GM21526 (cell line): ENCODE measurements at regions not wholly inside any gene's neighbourhood (a gene's known extent, or its start where the extent isn't known, plus 50 kb on each side); places are given as distances from the start of the nearest gene placed in this dataset.

ENCODE experiments used
- ATAC-seq: cut with Tn5 transposase; IDR thresholded peaks from one replicate; pipeline ENCODE4 v1.9.1; 2021; ENCODE audit warnings: moderate library complexity; ENCODE audit not compliant: unreplicated experiment, low FRiP score

DNA sequence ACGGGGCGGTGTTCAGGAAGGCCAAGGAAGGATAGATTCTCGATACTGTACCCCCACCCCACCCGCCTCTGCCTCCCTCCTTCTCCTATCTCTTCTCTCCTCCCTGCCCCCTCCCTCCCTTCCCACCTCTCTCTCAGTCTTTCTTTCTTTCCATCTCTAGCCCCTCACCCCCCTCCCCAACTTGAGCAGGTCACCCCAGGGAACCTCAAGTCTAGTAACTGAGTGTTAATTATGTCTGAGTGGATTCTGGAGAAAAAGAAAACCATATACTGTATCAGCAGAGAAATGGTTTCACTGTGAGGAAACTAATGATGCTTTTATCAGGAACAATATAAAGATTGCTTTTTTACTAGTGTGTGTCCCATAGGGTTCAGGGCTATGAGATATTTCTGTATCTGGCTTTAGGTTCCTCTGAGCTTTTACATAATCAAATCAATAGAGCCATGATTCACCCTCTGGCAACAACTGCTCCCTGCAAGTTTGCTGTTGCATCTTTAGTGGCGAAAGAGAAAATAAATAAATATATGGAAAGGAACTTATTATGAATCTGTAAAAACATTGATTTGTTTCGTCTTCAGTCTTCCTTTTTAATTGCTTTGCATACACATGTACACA lies 639.7 kb downstream of the CCDC171 start:
- no peak for ATAC-seq

DNA sequence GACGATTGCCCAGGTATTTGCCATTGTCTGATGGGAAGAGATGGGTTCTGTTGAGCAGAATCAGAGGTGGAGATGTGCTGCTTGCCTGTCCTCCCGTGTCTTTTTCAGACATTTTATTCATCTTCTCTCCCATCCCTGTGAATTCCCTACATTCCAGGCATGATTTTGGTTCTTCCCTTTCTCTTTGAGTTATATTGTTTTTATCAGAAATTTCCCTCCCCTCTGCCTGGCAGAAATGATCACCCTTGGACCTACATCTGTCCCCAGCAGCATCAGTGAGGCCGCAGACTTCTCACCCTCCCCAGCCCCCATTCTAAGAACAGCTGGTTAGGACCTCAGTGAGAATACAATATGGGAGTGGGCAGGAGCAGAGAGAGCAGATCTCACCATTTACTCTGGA lies 640.2 kb downstream of the CCDC171 start:
- ATAC-seq: no peak

DNA sequence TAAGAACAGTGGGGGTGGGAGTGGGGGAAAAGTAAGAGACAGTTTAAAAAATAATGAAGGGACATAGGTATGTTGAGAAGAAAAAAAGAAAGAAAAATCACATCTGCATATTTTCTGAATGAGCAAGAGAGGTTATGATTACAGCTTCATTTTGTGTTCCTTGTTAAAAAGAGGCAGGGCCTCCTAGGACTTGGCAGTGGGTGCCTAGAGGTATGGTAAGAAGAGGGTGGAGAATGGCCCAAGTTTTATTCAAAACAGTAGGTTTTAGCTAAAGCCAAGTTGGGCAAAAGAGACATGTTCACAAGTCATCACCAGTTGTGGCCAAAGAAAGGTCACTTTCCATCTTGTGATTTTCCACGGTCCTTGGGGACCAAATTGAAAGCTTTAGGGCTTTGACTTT lies 643.4 kb downstream of the CCDC171 start:
- no peak for ATAC-seq

DNA sequence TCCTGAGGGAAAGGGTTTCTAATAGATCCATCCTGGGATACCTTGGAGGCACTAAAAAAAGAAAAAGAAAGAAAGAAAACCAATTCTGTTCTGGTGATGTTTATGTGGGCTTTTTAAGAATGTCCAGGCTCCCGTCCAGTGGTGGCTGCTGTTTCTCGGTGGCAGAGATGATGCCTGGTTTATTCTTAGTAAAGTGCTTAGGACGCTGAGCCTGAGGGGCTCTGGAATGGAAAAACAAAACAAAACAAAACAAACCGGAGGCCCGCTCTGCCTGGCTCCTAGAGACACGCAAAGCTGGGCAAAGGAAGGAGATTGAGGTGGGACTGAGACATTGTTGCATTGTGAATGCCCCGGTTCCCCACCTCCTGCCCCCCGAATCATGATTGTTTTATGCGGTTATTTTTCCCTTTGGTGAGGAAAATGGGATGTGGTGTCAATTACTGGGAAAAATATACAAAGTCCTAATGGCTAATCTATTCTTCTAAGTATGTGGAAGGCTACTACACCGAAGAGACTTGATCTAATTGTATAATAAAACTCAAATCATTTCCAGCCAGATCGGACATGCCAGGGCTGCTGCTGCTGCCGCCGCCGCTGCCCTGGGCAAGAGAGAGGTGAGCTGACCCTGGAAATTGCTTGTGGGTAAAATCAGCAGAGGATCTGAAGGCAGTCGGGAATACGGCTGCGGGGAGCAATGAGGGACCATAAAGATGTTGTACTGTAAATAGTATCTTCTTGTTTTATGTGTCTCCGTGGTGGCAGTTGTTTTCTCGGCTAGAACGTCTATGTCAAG lies 644.9 kb downstream of the CCDC171 start:
- no peak for ATAC-seq

DNA sequence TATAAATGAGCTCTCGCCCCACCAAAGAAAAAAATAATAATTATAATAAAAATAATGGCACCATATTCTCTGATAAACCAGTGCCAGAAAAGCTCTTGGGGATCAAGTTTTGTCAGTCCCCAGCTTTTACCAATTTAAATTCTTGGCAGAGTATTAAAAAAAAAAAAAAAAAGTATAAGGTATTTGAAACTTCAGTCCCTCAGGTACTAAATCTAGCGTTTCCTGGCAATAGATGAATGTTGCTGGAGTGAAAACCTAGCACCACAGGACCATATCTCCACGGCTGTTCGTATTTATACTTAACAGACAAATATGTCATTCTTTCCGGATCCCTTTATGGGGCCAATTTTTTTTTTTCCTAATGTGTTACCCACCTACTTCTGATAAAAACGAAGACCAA lies 646.2 kb downstream of the CCDC171 start:
- no peak for ATAC-seq

DNA sequence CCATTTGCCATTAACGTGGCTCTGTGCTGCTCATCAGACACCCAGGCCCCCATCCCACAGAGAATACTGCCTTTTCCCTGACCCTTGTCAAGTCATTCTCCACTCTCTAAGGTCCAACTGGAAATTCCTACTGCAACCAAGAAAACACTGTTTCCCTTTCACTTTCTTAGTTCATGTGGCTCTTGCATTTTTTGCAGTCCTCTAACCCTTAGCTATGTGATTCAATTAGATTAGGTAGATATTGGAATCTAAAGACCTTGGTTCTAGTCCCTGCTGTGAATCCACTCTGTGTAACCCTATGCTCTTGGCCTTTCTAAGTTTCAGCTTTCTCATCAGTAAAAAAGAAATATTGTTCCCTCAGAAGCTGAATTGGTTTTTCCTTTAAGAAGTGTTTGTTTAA lies 649.4 kb downstream of the CCDC171 start:
- ATAC-seq: no peak

DNA sequence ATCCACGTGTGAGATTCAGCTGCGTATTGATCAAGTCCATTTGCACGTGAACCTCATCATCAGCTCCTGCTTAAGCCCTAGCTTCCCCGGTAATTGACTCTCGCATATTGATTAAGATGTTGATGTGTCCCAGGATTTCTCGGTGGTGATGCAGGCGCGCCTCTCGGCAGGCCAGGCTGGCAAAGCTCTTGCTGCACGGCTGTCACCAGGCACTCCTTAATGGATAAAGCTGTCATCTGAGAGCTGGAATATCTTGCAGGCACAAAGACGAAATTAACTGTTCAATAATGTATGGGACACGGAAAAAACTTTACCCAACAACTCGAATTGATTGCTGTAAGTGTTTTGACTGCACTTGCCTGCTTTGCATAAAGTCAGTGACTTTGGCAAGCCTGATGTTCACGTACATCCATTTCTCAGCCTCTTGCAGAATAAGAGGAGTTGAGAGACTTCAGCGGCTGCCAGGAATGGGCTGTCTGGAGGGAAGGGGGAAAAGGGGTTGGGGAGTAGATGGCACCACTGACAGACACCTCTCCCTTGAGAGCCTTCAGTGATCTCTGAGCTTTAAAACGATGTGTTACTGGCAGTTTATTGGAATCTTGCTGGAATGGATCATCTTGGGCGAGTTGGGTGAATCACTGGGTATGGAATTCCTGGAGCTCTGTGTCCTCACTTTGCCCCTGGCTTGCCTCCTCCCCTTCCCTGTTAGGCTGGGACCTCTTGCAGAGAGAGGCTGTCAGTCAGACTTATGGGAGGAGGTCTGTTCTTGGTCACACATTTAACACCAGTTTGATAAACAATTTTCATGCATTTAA lies 650.3 kb downstream of the CCDC171 start:
- ATAC-seq: no peak

DNA sequence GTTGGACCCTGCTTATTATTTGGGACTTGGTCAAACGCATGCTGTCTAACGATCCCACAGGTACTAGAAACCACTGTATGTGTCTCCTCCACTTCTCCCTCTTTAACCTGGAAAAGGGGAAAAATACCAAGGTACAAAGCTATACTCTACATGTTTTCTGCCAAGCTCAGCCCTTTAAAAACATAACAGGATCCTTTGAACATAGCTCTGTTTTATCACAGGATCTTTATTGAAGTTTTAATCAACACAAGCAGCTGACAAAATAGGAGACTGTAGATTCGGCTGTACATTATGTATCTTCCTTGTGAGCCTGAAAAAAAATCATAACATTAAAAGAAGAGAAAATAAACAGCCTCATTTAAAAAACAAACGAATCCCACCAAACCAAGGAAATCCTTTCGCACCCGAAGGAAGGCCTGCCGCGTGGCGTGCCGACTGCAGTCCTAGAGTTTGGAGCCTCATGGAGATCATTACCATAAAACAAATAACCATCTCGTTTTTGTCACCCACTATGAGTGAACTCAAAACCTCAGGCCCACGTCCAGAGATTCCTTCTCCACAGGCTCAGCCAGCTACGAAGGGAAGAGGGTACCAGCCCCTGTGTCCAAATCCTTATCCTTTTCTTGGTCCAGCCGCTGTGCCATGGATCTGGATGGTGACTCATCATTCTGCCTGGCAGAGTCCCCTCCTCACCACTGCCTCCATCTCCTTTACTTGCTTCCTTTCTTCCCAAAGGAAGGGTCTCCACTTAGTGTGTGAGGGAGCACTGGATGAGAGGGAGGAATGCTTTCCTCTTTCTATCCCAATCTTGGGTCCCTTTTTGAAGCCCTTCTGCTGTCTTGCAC lies 651.1 kb downstream of the CCDC171 start:
- no peak for ATAC-seq

DNA sequence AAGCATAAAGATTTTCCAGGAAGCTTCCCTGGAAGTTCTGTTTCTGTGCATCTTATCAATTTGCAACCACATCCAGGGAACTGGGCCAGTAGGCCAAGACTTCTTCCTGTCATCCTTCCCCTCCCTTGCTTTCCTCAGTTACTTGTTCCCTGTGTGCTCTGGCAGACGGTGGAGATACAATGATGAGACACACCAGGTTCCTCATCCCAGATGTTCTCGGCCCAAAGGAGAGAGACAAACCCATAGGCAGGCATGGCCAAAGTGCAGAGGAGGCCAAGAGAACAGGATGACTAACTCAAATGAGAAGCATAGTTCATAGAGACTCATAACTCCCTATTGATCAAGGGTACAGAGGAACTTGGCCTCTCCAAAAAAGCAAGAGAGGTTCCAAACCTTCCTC lies 652.6 kb downstream of the CCDC171 start:
- no peak for ATAC-seq

DNA sequence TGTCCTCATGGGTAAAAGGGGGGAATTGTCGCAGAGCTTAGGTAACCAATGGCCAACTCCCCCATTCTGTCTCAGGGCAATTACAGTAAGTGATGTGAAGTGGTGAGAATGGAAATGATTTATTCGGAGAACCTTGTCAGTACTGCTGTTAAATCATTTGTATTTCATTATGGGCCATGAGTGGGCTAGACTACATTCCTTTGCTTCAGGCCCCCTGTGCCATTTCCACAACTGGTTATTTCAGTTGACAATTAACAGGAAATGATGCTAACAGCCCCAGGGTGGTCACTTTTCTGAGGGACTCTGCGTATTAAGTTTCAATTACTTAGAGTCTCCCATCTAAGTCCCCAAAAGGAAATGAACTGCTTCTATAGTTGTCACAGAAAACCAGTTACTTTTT lies 653.7 kb downstream of the CCDC171 start:
- ATAC-seq: no peak

DNA sequence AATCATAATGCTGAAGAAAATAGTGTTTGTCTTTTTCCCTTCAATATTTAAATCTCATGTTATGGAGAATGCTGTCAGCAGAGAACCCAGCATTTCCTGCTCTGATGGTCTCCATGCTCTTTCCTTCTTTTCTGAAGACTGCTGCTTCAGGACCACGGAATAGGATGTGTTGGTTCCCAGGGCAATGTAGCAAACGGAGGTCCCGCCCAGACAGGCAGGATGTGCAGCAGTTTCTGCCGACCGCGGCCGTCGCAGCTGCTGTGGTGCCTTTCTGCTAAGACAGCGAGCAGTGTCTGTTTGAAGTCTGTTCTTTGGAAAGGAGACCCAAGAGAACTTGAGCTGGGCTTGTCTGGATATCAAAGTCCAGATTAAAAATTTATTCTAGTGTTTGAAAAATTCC lies 654.3 kb downstream of the CCDC171 start:
- ATAC-seq: no peak

DNA sequence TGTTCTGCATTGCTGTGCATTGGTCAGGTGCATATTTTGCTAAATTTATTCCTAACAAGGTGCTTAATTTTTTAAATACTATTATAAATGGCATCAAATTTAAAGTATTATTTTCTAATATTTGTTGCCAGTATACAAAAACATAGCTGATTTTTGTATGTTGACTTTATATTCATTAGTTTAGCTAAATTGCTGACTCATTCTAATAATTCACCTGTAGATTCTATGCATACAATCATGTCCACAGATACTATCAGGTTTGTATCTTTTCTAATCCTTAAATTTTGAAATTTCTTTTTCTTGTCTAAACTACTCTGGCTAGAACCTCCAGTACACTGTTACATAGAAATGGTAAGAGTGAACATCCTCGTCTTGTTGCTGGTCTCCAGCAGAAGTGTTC lies 657.6 kb downstream of the CCDC171 start:
- ATAC-seq: no peak

DNA sequence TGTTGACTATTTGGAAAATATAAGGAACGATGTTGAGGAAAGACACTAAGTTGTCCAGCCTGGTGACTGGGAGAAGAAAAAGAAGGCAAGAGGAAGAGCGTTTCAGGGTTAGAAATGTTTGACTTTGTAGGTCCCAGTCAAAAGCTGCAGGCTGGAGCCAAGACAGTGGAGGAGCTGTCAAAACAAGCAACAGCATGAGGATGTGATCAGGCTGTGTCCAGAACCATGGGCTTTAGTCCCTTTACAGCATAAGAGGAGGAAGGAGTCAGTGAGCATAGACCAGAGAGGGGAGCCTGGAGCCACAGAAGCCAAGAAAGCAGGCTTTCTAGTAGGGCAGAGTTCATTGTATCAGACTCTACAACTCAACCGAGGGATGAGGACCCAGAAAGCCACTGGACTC lies 658.5 kb downstream of the BNC2 start:
- no peak for ATAC-seq

DNA sequence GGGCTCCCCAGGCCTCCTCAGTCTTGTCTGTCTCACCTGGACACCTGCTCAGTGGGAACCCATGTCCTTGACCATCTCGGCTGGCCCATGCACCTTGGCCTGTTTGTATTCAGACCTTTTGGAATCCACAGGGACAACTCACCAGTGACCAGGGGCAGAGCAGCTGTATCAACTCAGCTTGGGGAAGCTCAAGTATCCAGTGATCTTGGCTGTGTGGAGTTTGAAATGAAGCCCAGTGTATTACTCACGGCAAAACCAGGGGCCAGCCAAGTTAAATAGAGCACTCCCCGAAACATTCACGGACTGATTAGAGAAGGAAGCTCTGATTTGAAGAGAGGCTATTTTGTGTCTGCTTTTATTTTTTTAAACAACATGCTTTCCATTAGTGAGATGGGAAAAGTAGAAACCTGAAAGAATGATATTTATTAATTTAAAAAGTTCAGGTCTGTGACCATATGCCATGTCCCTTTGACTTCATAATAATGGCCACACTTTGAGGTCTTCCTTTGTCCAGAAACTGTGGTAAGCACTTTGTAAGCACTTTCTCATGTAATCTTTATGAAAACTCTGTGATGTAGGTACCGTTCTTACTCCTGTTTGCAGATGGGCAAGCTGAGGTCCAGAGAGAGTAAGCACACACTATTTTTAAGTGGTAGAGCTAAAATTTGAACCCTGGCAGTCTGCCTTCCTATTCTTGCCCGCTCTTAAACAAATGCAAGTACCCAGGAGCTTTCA lies 656.5 kb downstream of the BNC2 start:
- ATAC-seq: no peak

DNA sequence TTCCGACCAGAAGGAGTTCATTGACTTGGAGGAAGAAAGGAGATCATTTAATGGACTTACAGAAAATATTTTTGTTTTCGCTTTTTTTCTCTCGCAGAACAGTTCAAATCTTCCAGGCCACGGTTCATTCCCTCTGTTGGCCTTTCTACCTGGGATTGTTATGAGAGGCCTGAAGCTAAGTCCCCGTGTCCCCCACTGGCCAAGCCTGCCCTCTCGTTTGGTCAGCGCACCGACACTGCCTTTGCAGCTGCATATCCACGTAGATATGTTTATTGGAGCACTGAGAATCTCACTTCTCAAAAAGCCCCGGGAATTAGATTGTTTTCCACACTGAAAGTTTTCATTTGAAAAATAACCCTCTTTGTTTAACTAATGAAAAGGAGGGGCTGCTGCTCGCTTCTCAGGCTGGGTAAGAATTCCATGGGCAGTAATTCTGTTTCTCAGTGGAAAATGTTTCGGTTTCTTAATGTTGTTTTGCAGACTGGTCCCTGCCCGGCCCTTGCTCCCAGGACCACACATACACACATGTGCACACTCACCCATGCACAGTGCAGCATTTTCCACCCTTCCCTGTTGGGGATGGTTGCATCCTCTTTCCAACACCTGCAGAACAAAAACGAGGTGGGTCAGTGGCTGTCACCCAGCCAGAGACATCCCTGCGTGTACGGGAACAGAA lies 655.7 kb downstream of the BNC2 start:
- ATAC-seq: no peak

DNA sequence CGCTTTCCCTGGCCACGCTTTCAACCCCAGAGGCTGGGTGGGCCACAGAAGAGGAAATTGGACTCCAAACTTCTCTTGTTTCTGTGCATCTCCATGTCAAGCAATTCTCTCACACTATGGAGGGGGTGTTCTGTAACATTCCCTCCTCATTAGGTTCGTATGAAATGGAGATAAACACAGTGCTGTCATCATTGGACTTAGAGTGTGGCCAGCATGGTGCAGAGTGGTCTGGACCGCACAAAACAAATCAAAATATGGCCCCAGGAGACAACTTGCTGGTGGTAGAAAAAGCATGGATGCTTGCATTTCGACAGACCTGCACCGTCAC lies 655.2 kb downstream of the BNC2 start:
- no peak for ATAC-seq

DNA sequence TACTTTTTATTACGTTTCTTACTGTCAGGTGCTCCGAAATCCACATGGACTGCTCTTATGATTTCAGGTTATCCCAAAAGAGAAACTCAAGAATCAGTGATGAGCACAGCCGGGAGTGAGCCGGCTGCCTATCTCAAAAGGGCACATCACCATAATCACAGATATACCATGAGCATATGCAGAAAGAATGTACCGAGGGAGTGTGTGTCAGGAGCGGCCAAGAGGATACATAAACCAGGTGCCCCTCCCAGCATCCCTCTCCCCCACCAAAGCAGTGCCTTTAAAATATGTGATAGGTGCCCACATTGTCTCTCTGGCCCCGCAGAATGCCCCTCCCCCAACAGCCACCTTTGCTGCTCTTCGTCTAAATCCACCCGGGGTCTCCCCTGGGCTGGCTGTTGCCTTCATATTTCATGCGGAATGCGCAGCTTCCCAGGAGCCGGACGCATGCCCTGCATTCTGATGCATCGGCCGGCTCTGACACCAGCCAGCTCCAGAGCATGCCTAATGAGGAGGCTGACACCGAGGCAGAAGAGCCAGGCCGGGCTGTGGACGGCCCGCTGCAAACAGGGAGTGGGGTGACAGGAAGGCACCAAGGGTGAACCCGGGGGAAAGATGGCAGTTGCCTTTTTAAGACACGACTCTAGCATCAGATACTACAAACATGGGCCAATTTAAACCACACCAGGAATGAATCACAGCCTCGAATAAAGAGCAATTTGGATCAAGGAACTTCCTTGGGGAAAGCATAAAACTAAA lies 652.3 kb downstream of the BNC2 start:
- no peak for ATAC-seq

DNA sequence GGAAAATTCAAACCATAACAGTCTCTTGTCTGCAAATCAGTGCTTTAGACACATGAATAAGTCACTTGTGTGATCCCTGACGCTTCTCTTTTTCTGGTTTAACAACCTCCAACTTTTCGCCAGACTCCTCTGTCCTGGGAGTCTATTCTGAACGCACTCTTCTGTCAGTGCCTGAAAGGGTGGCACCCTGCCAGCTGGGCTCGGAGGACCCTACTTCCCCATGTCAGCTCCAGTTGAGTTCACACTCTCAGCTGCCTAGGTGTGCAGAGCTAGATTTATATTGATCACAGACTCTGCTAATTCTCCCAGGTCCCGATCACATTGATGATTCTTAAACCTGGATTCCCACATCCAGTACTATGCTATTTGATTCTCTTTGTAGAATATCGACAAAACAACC lies 649.1 kb downstream of the BNC2 start:
- no peak for ATAC-seq
